HepG2 (cell line): ENCODE measurements at regions not wholly inside any gene's neighbourhood (a gene's known extent, or its start where the extent isn't known, plus 50 kb on each side); places are given as distances from the start of the nearest gene placed in this dataset.

Experiments used
- NR2C2 ChIP-seq: sonication (generic); formaldehyde crosslinking; IDR thresholded peaks from 2 replicates; pipeline ENCODE4 v1.4.0; 2020; ENCODE audit warnings: missing genetic modification reagents, mild to moderate bottlenecking, moderate library complexity, borderline replicate concordance
- PHB2 ChIP-seq: fragments of 450-650 bp; IDR thresholded peaks from 2 replicates; pipeline ENCODE4 v1.6.1; 2018; ENCODE audit not compliant: partially characterized antibody
- SNAPC4 ChIP-seq: sonication (generic); formaldehyde crosslinking; IDR thresholded peaks from 2 replicates; pipeline ENCODE4 v1.4.0; 2020; ENCODE audit warnings: mild to moderate bottlenecking, missing genetic modification reagents
- SNAPC5 ChIP-seq: sonication (generic); formaldehyde crosslinking; IDR thresholded peaks from 2 replicates; pipeline ENCODE4 v1.8.1; 2023; ENCODE audit warnings: mild to moderate bottlenecking, missing genetic modification reagents, borderline replicate concordance
- ZBTB40 ChIP-seq, 2 experiments: fragments of 450-650 bp in 1 of 2; sonication (generic) in 1 of 2; formaldehyde crosslinking in 1 of 2; IDR thresholded peaks; 2 replicates each; pipeline versions ENCODE4 v1.6.1 to v1.8.0; 2016 to 2022; ENCODE audit warnings: antibody characterized with exemption in 1 of 2, mild to moderate bottlenecking in 1 of 2, missing genetic modification reagents in 1 of 2
- ZNF317 ChIP-seq: sonication (generic); formaldehyde crosslinking; IDR thresholded peaks from 2 replicates; pipeline ENCODE4 v1.5.0; 2020; ENCODE audit warnings: mild to moderate bottlenecking, missing genetic modification reagents
- ZNF788 ChIP-seq: sonication (generic); formaldehyde crosslinking; IDR thresholded peaks from 2 replicates; pipeline ENCODE4 v1.5.0; 2020; ENCODE audit warnings: mild to moderate bottlenecking, missing genetic modification reagents, borderline replicate concordance

GRCh38 chr22:27312565-27312964 is 489.0 kb downstream of the MN1 start (continued):
- no peak for TF ChIP-seq SNAPC4 (CRISPR knock-in tag)
- no peak for TF ChIP-seq NR2C2 (CRISPR knock-in tag)
- TF ChIP-seq ZNF317 (CRISPR knock-in tag) = no peak
- TF ChIP-seq ZBTB40 (IDR thresholded peaks at IDR 0.05) = no peak
- TF ChIP-seq ZBTB40 (CRISPR knock-in tag; IDR thresholded peaks at IDR 0.05) = no peak
- peak; percentile 31 for TF ChIP-seq PHB2
- no peak for TF ChIP-seq SNAPC5 (CRISPR knock-in tag)
- no peak for TF ChIP-seq ZNF788
